ENCODE measurements at regions not wholly inside any gene's neighbourhood (a gene's known extent, or its start where the extent isn't known, plus 50 kb on each side); places are given as distances from the start of the nearest gene placed in this dataset.

- DNase-seq (ENCODE audit: extremely low spot score): no peak
- Histone ChIP-seq H3K27me3 (peaks cover 0 to 8% (median 0%) of the 10 kb centered on the region in 4 donors), H3K27ac (replicated peaks in 1 of 4) (no peak overlapping the region), H3K4me1 (no peaks in the 10 kb centered on the region), H3K4me3 (no peak overlapping the region), H3K36me3 (no peaks in the 10 kb centered on the region), H3K9me3 (no peaks in the 10 kb centered on the region)
- TF ChIP-seq POLR2AphosphoS5 (IDR thresholded peaks at IDR 0.05): no peak
- no peak for TF ChIP-seq CTCF (IDR thresholded peaks at IDR 0.05)
- no peak for TF ChIP-seq POLR2A (IDR thresholded peaks at IDR 0.05; ENCODE audit: low read depth)
- TF ChIP-seq EP300 (IDR thresholded peaks at IDR 0.05): no peak
- 67% methylated on average over 3 of the region's 3 CpGs for WGBS
- intact Hi-C loops (cut with DNase I): loop anchor here (5.0 kb wide), 1 partner anchor 116 kb away; no protein-coding TSS in a partner anchor
These were observed 83.9 kb downstream of the MTNR1A start for GRCh38 chr4:186471441-186471840.

DNA sequence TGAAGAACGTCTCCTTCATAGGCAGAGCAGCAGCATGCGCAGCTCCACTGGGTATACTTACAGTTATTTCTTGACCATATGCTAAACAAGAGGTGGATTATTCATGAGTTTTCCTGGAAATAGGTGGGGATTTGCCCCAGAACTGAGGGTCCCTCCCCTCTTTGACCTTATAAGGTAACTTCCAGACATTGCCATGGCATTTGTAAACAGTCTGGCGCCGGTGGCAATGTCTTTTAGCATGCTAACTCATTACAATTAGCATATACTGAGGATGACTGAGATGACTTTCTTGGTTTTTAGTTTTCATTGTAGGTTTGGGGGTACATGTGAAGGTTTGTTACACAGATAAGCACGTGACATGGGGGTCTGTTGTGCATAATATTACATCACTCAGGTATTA, 97.3 kb downstream of the MTNR1A start:
- WGBS: 81% methylated on average over 5 of the region's 5 CpGs
- Histone ChIP-seq H3K36me3 (no peaks in the 10 kb centered on the region), H3K27me3 (peaks cover 0 to 6% (median 3%) of the 10 kb centered on the region in 4 donors), H3K9me3 (peaks cover 0 to 3% (median 0%) of the 10 kb centered on the region in 4 donors), H3K4me3 (no peak overlapping the region), H3K4me1 (no peaks in the 10 kb centered on the region), H3K27ac (replicated peaks in 1 of 4) (no peak overlapping the region)
- intact Hi-C loops (cut with DNase I): no loop called here
- DNase-seq (ENCODE audit: extremely low spot score): no peak
- TF ChIP-seq POLR2AphosphoS5 (IDR thresholded peaks at IDR 0.05) (no peak), POLR2A (IDR thresholded peaks at IDR 0.05; ENCODE audit: low read depth) (no peak), EP300 (IDR thresholded peaks at IDR 0.05) (no peak), CTCF (IDR thresholded peaks at IDR 0.05) (no peak)

- no peak for TF ChIP-seq POLR2AphosphoS5 (IDR thresholded peaks at IDR 0.05)
- no peak for TF ChIP-seq EP300 (IDR thresholded peaks at IDR 0.05)
- no peak for TF ChIP-seq POLR2A (IDR thresholded peaks at IDR 0.05; ENCODE audit: low read depth)
- TF ChIP-seq CTCF (IDR thresholded peaks at IDR 0.05): no peak
- Histone ChIP-seq H3K4me3 (no peak overlapping the region), H3K27me3 (no peaks in the 10 kb centered on the region), H3K36me3 (no peaks in the 10 kb centered on the region), H3K4me1 (no peaks in the 10 kb centered on the region), H3K27ac (replicated peaks in 1 of 4) (no peak overlapping the region), H3K9me3 (peaks cover 0 to 26% (median 20%) of the 10 kb centered on the region in 4 donors)
- WGBS: 74% methylated on average over 2 of the region's 2 CpGs
- peak; percentile 45 for DNase-seq (ENCODE audit: extremely low spot score)
- intact Hi-C loops (cut with DNase I): no loop called here
These were observed 103.4 kb downstream of the MTNR1A start for GRCh38 chr4:186451982-186452381.

DNA sequence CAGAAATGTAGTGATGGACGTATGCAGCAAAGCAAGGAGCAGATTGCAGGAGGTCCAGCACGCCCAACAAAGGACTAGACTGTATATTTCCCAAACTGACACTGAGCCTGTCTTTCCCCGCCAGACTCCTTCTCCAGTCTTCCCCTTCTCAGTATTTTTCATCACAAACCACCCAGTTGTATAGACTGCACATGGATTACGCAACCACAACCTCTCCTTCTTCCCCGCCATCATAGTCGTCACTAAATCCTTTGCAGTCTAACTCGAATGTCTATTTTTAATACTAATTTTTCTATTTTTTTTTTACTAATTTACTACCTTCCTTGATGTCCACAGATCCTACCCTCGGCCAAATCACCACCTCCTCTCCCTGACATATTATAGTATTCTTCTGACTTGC, 105.4 kb downstream of the MTNR1A start:
- Histone ChIP-seq H3K9me3 (peaks cover 0 to 26% (median 20%) of the 10 kb centered on the region in 4 donors), H3K27me3 (no peaks in the 10 kb centered on the region), H3K27ac (replicated peaks in 1 of 4) (no peak overlapping the region), H3K36me3 (no peaks in the 10 kb centered on the region), H3K4me3 (no peak overlapping the region), H3K4me1 (no peaks in the 10 kb centered on the region)
- no peak for TF ChIP-seq POLR2A (IDR thresholded peaks at IDR 0.05; ENCODE audit: low read depth)
- DNase-seq (ENCODE audit: extremely low spot score): no peak
- intact Hi-C loops (cut with DNase I): no loop called here
- WGBS: 78% methylated on average over 8 of the region's 8 CpGs

- no peaks in the 10 kb centered on the region for H3K9me3 ChIP-seq
- H3K36me3 ChIP-seq: no peaks in the 10 kb centered on the region
- DNase-seq (ENCODE audit: extremely low spot score): no peak
- TF ChIP-seq POLR2A (IDR thresholded peaks at IDR 0.05; ENCODE audit: low read depth): no peak
- TF ChIP-seq POLR2AphosphoS5 (IDR thresholded peaks at IDR 0.05): no peak
- no peak for TF ChIP-seq CTCF (IDR thresholded peaks at IDR 0.05)
- no peak for TF ChIP-seq EP300 (IDR thresholded peaks at IDR 0.05)
- 66% methylated on average over 5 of the region's 5 CpGs for WGBS
- H3K27me3 ChIP-seq: no peaks in the 10 kb centered on the region
- H3K4me3 ChIP-seq: no peak overlapping the region
- H3K4me1 ChIP-seq: no peaks in the 10 kb centered on the region
- intact Hi-C loops (cut with DNase I): no loop called here
- H3K27ac ChIP-seq (replicated peaks in 1 of 4): no peak overlapping the region
These were observed 110.3 kb downstream of the MTNR1A start for GRCh38 chr4:186445040-186445439.

All from esophagus muscularis mucosa (tissue), 4 donors.